Stimulated activated effector memory CD8-positive, alpha-beta T cell treated with anti-CD3 and anti-CD28 coated beads, Interleukin-12 subunit alpha, Interleukin-12 subunit beta, amount 100 ng/mL, for 72 hours (primary cell): ENCODE measurements at regions not wholly inside any gene's neighbourhood (a gene's known extent, or its start where the extent isn't known, plus 50 kb on each side); places are given as distances from the start of the nearest gene placed in this dataset.

Source experiments
- ATAC-seq: fragments of 150-1000 bp; cut with Tn5 transposase; 2 replicates; pipeline ENCODE4 v1.10.0; 2021
- DNase-seq, 2 donors: peaks; one replicate each; pipeline ENCODE4 v3.0.0; 2021 to 2022; ENCODE audit warnings: low spot score in 2 of 2
- H3K27ac Mint-ChIP-seq: one replicate; pipeline ENCODE4 v1.8.0; 2022; ENCODE audit warnings: mild to moderate bottlenecking, mixed read lengths
- H3K36me3 Mint-ChIP-seq: one replicate; pipeline ENCODE4 v1.8.0; 2022; ENCODE audit warnings: mild to moderate bottlenecking, mixed read lengths
- H3K4me1 Mint-ChIP-seq: one replicate; pipeline ENCODE4 v1.8.0; 2022; ENCODE audit warnings: mixed read lengths
- H3K4me3 Mint-ChIP-seq: one replicate; pipeline ENCODE4 v1.8.0; 2022; ENCODE audit warnings: mild to moderate bottlenecking, mixed read lengths
- H3K9me3 Mint-ChIP-seq: one replicate; pipeline ENCODE4 v1.8.0; 2022; ENCODE audit warnings: mixed read lengths

- Mint-ChIP-seq H3K27ac (no peak overlapping the region), H3K9me3 (peaks cover 5% of the 10 kb centered on the region), H3K36me3 (no peaks in the 10 kb centered on the region), H3K4me1 (no peaks in the 10 kb centered on the region), H3K4me3 (no peak overlapping the region)
- no peak for ATAC-seq
- DNase-seq, result no peak
Observed at GRCh38 chr16:76885776-76886537, 305.0 kb upstream of the MON1B start.

GRCh38 chr16:76897816-76898215, 293.2 kb upstream of the MON1B start:
- Mint-ChIP-seq H3K9me3 (peaks cover 19% of the 10 kb centered on the region), H3K4me1 (no peaks in the 10 kb centered on the region), H3K4me3 (no peak overlapping the region), H3K27ac (no peak overlapping the region), H3K36me3 (no peaks in the 10 kb centered on the region)
- ATAC-seq (no peak), DNase-seq (no peak)

GRCh38 chr16:76899767-76900166, 291.2 kb upstream of the MON1B start:
- DNase-seq (no peak), ATAC-seq (no peak)
- Mint-ChIP-seq H3K4me3 (no peak overlapping the region), H3K4me1 (no peaks in the 10 kb centered on the region), H3K36me3 (no peaks in the 10 kb centered on the region), H3K27ac (no peak overlapping the region), H3K9me3 (peaks cover 10% of the 10 kb centered on the region)

GRCh38 chr16:76900285-76901263, 290.4 kb upstream of the MON1B start:
- H3K4me3 Mint-ChIP-seq, result no peak overlapping the region
- DNase-seq (no peak), ATAC-seq (no peak)
- H3K27ac Mint-ChIP-seq, result no peak overlapping the region
- no peaks in the 10 kb centered on the region for H3K4me1 Mint-ChIP-seq
- H3K36me3 Mint-ChIP-seq, result no peaks in the 10 kb centered on the region
- peaks cover 7% of the 10 kb centered on the region for H3K9me3 Mint-ChIP-seq

GRCh38 chr16:76906552-76906951, 284.4 kb upstream of the MON1B start:
- Mint-ChIP-seq H3K36me3 (no peaks in the 10 kb centered on the region), H3K4me3 (no peak overlapping the region), H3K27ac (no peak overlapping the region), H3K9me3 (peaks cover 2% of the 10 kb centered on the region), H3K4me1 (no peaks in the 10 kb centered on the region)
- ATAC-seq, result no peak
- no peak for DNase-seq

- Mint-ChIP-seq H3K9me3 (no peaks in the 10 kb centered on the region), H3K27ac (no peak overlapping the region), H3K4me3 (no peak overlapping the region), H3K4me1 (no peaks in the 10 kb centered on the region), H3K36me3 (no peaks in the 10 kb centered on the region)
- ATAC-seq (no peak), DNase-seq (no peak)
Observed at GRCh38 chr16:76910931-76911330, 280.1 kb upstream of the MON1B start.

GRCh38 chr16:76913046-76913445, 277.9 kb upstream of the MON1B start:
- DNase-seq (no peak), ATAC-seq (no peak)
- H3K4me1 Mint-ChIP-seq, result no peaks in the 10 kb centered on the region
- peaks cover 6% of the 10 kb centered on the region for H3K9me3 Mint-ChIP-seq
- H3K4me3 Mint-ChIP-seq, result no peak overlapping the region
- H3K36me3 Mint-ChIP-seq, result no peaks in the 10 kb centered on the region
- H3K27ac Mint-ChIP-seq, result no peak overlapping the region

GRCh38 chr16:76926042-76926441, 264.9 kb upstream of the MON1B start:
- Mint-ChIP-seq H3K9me3 (no peaks in the 10 kb centered on the region), H3K4me1 (no peaks in the 10 kb centered on the region), H3K4me3 (no peak overlapping the region), H3K36me3 (no peaks in the 10 kb centered on the region), H3K27ac (no peak overlapping the region)
- DNase-seq, result no peak
- ATAC-seq, result no peak

GRCh38 chr16:76926595-76926994, 264.4 kb upstream of the MON1B start:
- Mint-ChIP-seq H3K4me1 (no peaks in the 10 kb centered on the region), H3K36me3 (no peaks in the 10 kb centered on the region), H3K9me3 (no peaks in the 10 kb centered on the region), H3K27ac (no peak overlapping the region), H3K4me3 (no peak overlapping the region)
- DNase-seq (no peak), ATAC-seq (no peak)

GRCh38 chr16:76931186-76931585, 259.8 kb upstream of the MON1B start:
- ATAC-seq (no peak), DNase-seq (no peak)
- Mint-ChIP-seq H3K4me3 (no peak overlapping the region), H3K9me3 (peaks cover 7% of the 10 kb centered on the region), H3K36me3 (no peaks in the 10 kb centered on the region), H3K4me1 (no peaks in the 10 kb centered on the region), H3K27ac (no peak overlapping the region)

- DNase-seq, result no peak
Observed at GRCh38 chr16:76932541-76933211, 258.3 kb upstream of the MON1B start.

GRCh38 chr16:76940251-76940650, 250.7 kb upstream of the MON1B start:
- DNase-seq, result no peak
- peaks cover 12% of the 10 kb centered on the region for H3K9me3 Mint-ChIP-seq

More at GRCh38 chr16:76932541-76933211, 258.3 kb upstream of the MON1B start:
- Mint-ChIP-seq H3K4me3 (no peak overlapping the region), H3K4me1 (no peaks in the 10 kb centered on the region), H3K36me3 (no peaks in the 10 kb centered on the region), H3K9me3 (peaks cover 7% of the 10 kb centered on the region), H3K27ac (peak overlapping the region; percentile 45)
- peak; percentile 39 for ATAC-seq

GRCh38 chr16:76941113-76941512, 249.9 kb upstream of the MON1B start:
- DNase-seq, result no peak
- no peak for ATAC-seq
- H3K9me3 Mint-ChIP-seq, result peaks cover 8% of the 10 kb centered on the region
- no peaks in the 10 kb centered on the region for H3K4me1 Mint-ChIP-seq
- no peak overlapping the region for H3K27ac Mint-ChIP-seq
- H3K36me3 Mint-ChIP-seq, result no peaks in the 10 kb centered on the region
- no peak overlapping the region for H3K4me3 Mint-ChIP-seq

More at GRCh38 chr16:76940251-76940650, 250.7 kb upstream of the MON1B start:
- ATAC-seq, result no peak
- Mint-ChIP-seq H3K4me1 (no peaks in the 10 kb centered on the region), H3K36me3 (no peaks in the 10 kb centered on the region), H3K27ac (no peak overlapping the region), H3K4me3 (no peak overlapping the region)

GRCh38 chr16:76942089-76942488, 248.9 kb upstream of the MON1B start:
- no peaks in the 10 kb centered on the region for H3K36me3 Mint-ChIP-seq
- H3K9me3 Mint-ChIP-seq, result peaks cover 8% of the 10 kb centered on the region
- DNase-seq, result no peak
- no peak overlapping the region for H3K4me3 Mint-ChIP-seq
- no peak for ATAC-seq
- no peaks in the 10 kb centered on the region for H3K4me1 Mint-ChIP-seq
- no peak overlapping the region for H3K27ac Mint-ChIP-seq

- Mint-ChIP-seq H3K9me3 (peaks cover 13% of the 10 kb centered on the region), H3K4me3 (no peak overlapping the region), H3K36me3 (no peaks in the 10 kb centered on the region), H3K4me1 (no peaks in the 10 kb centered on the region), H3K27ac (no peak overlapping the region)
- DNase-seq (no peak), ATAC-seq (no peak)
Observed at GRCh38 chr16:76943921-76944320, 247.1 kb upstream of the MON1B start.
